Caco-2 (cell line): ENCODE measurements at regions not wholly inside any gene's neighbourhood (a gene's known extent, or its start where the extent isn't known, plus 50 kb on each side); places are given as distances from the start of the nearest gene placed in this dataset.

Source experiments
- BruUV-seq: library from RNA; stranded (reverse); fragments of 400-500 nt; replicated peaks from 2 replicates; lab custom pipeline; 2021; lab: Mats Ljungman, UMichigan
- CTCF ChIA-PET: fragments of 300-600 bp; sonication (Branson Sonifier 250); formaldehyde crosslinking; loops from one replicate; lab custom pipeline; 2022; ENCODE audit warnings: antibody characterized with exemption; lab: Charles Lee
- POLR2A ChIA-PET: fragments of 300-600 bp; sonication (Branson Sonifier 250); formaldehyde crosslinking; loops from one replicate; lab custom pipeline; 2022; ENCODE audit warnings: antibody characterized with exemption; lab: Charles Lee
- DNase-seq, 2 experiments: peaks; one replicate each; pipeline versions ENCODE4 v3.0.0 to v3.0.0-alpha.2; 2020 to 2022
- H3K27me3 ChIP-seq: replicated peaks from 2 replicates; pipeline ENCODE4 v1.6.0; 2011; ENCODE audit warnings: low read length; ENCODE audit not compliant: control insufficient read depth, insufficient read depth
- H3K36me3 ChIP-seq: 2 replicates; pipeline ENCODE4 v1.5.1; 2011; ENCODE audit warnings: low read length; ENCODE audit not compliant: control insufficient read depth, insufficient read depth
- H3K4me1 ChIP-seq: fragments of 250-450 bp; sonication (Bioruptor Pico); 2 replicates; pipeline ENCODE4 v1.5.1; 2020; ENCODE audit warnings: mild to moderate bottlenecking
- H3K4me3 ChIP-seq: 2 replicates; pipeline ENCODE4 v1.5.1; 2011; ENCODE audit warnings: low read depth, mild to moderate bottlenecking, control low read depth, low read length
- H3K9me3 ChIP-seq: fragments of 250-450 bp; sonication (Bioruptor Pico); 2 replicates; pipeline ENCODE4 v1.5.1; 2020; ENCODE audit warnings: mild to moderate bottlenecking, moderate library complexity
- H3K27ac Mint-ChIP-seq: one replicate; pipeline ENCODE4 v1.8.0; 2022; ENCODE audit warnings: mixed read lengths; ENCODE audit not compliant: unreplicated experiment
- H3K27me3 Mint-ChIP-seq: one replicate; pipeline ENCODE4 v1.8.0; 2022; ENCODE audit warnings: mixed read lengths; ENCODE audit not compliant: insufficient read depth, unreplicated experiment
- H3K36me3 Mint-ChIP-seq: one replicate; pipeline ENCODE4 v1.8.0; 2022; ENCODE audit warnings: mild to moderate bottlenecking, mixed read lengths; ENCODE audit not compliant: insufficient read depth, unreplicated experiment
- H3K4me1 Mint-ChIP-seq: one replicate; pipeline ENCODE4 v1.8.0; 2022; ENCODE audit warnings: low read depth, mixed read lengths; ENCODE audit not compliant: unreplicated experiment
- H3K4me3 Mint-ChIP-seq: one replicate; pipeline ENCODE4 v1.8.0; 2022; ENCODE audit warnings: mild to moderate bottlenecking, moderate library complexity, mixed read lengths; ENCODE audit not compliant: unreplicated experiment
- H3K9me3 Mint-ChIP-seq: one replicate; pipeline ENCODE4 v1.8.0; 2022; ENCODE audit warnings: mixed read lengths; ENCODE audit not compliant: unreplicated experiment
- CTCF ChIP-seq, 2 experiments: fragments of 200-600 bp in 1 of 2; IDR thresholded peaks; 1 replicate in 1 of 2; 2 replicates in 1 of 2; pipeline versions ENCODE4 v1.5.1 to v1.8.0; 2011 to 2022; ENCODE audit warnings: antibody characterized with exemption in 1 of 2, control low read depth in 1 of 2, inconsistent platforms in 1 of 2, low read depth in 1 of 2, low read length in 1 of 2, mild to moderate bottlenecking in 1 of 2, moderate library complexity in 1 of 2; ENCODE audit not compliant: insufficient read depth in 1 of 2, severe bottlenecking in 1 of 2, unreplicated experiment in 1 of 2
- intact Hi-C: fragments of 100-400 bp; cut with micrococcal nuclease; formaldehyde crosslinking; loops from one replicate; pipeline ENCODE4 v1.10.0; 2022; ENCODE audit not compliant: unreplicated experiment

- H3K4me1 Mint-ChIP-seq = no peaks in the 10 kb centered on the region
- no peaks in the 10 kb centered on the region for H3K4me1 ChIP-seq
- H3K9me3 Mint-ChIP-seq = no peaks in the 10 kb centered on the region
- POLR2A ChIA-PET = no interaction called here
- no peak overlapping the region for H3K27ac Mint-ChIP-seq
- H3K36me3 ChIP-seq = no peaks in the 10 kb centered on the region
- no peak overlapping the region for H3K4me3 ChIP-seq
- TF ChIP-seq CTCF (IDR thresholded peaks at IDR 0.05; ENCODE audit: insufficient read depth in 1 of 2, low read depth in 1 of 2, low read length in 1 of 2, severe bottlenecking in 1 of 2, unreplicated experiment in 1 of 2) = no peak
- no peaks in the 10 kb centered on the region for H3K36me3 Mint-ChIP-seq
- no peaks in the 10 kb centered on the region for H3K27me3 ChIP-seq
- BruUV-seq = no TSS peak
- intact Hi-C loops = no loop called here
- H3K27me3 Mint-ChIP-seq = no peaks in the 10 kb centered on the region
- no peaks in the 10 kb centered on the region for H3K9me3 ChIP-seq
- no peak for DNase-seq
- CTCF ChIA-PET = no interaction called here
- no peak overlapping the region for H3K4me3 Mint-ChIP-seq
Observed at GRCh38 chr2:146004462-146004861, 1484.5 kb upstream of the ZEB2 start.

GRCh38 chr2:146003337-146003736, 1483.4 kb upstream of the ZEB2 start:
- POLR2A ChIA-PET = no interaction called here
- H3K27me3 ChIP-seq = no peaks in the 10 kb centered on the region
- no peaks in the 10 kb centered on the region for H3K9me3 ChIP-seq
- no peaks in the 10 kb centered on the region for H3K36me3 ChIP-seq
- no peak overlapping the region for H3K4me3 Mint-ChIP-seq
- no peak overlapping the region for H3K4me3 ChIP-seq
- CTCF ChIA-PET = no interaction called here
- no peak for TF ChIP-seq CTCF (IDR thresholded peaks at IDR 0.05; ENCODE audit: insufficient read depth in 1 of 2, low read depth in 1 of 2, low read length in 1 of 2, severe bottlenecking in 1 of 2, unreplicated experiment in 1 of 2)
- H3K27ac Mint-ChIP-seq = no peak overlapping the region
- intact Hi-C loops = no loop called here
- H3K4me1 ChIP-seq = no peaks in the 10 kb centered on the region
- H3K36me3 Mint-ChIP-seq = no peaks in the 10 kb centered on the region
- no peak for DNase-seq
- H3K27me3 Mint-ChIP-seq = no peaks in the 10 kb centered on the region
- H3K9me3 Mint-ChIP-seq = no peaks in the 10 kb centered on the region
- no peaks in the 10 kb centered on the region for H3K4me1 Mint-ChIP-seq
- no TSS peak for BruUV-seq

GRCh38 chr2:145994910-145995309, 1475.0 kb upstream of the ZEB2 start:
- H3K27me3 ChIP-seq = no peaks in the 10 kb centered on the region
- 0 out of 2 replicates have a peak, but pooled peaks cover 3% of the 10 kb centered on the region for H3K9me3 ChIP-seq
- DNase-seq = no peak
- POLR2A ChIA-PET = no interaction called here
- H3K4me1 ChIP-seq = no peaks in the 10 kb centered on the region
- Mint-ChIP-seq H3K36me3 (no peaks in the 10 kb centered on the region), H3K27me3 (no peaks in the 10 kb centered on the region), H3K4me1 (no peaks in the 10 kb centered on the region), H3K9me3 (peaks cover 23% of the 10 kb centered on the region), H3K4me3 (no peak overlapping the region), H3K27ac (no peak overlapping the region)
- BruUV-seq = no TSS peak
- TF ChIP-seq CTCF (IDR thresholded peaks at IDR 0.05; ENCODE audit: insufficient read depth in 1 of 2, low read depth in 1 of 2, low read length in 1 of 2, severe bottlenecking in 1 of 2, unreplicated experiment in 1 of 2) = no peak
- intact Hi-C loops = no loop called here
- H3K36me3 ChIP-seq = no peaks in the 10 kb centered on the region
- no peak overlapping the region for H3K4me3 ChIP-seq
- CTCF ChIA-PET = no interaction called here
